Left colon (tissue), 2 donors: ENCODE measurements at regions not wholly inside any gene's neighbourhood (a gene's known extent, or its start where the extent isn't known, plus 50 kb on each side); places are given as distances from the start of the nearest gene placed in this dataset.

Source experiments
- ATAC-seq: fragments of 200-7000 bp; cut with Tn5 transposase; one replicate; pipeline ENCODE4 v1.9.1; 2020; ENCODE audit warnings: mild to moderate bottlenecking, moderate library complexity
- DNase-seq, 2 donors: peaks; one replicate each; pipeline ENCODE4 v3.0.0-alpha.2; 2020
- intact Hi-C, 2 donors: fragments of 100-400 bp; cut with DNase I in 1 of 2; cut with micrococcal nuclease in 1 of 2; formaldehyde crosslinking; loops; one replicate each; pipeline versions ENCODE4 v1.11.2 to v1.14.0; 2022; cut with DNase I, micrococcal nuclease
- donor health status: DM: no; HTN: no; CAD: no.
- donor health status: DM: yes; HTN: yes; CAD: no.

- ATAC-seq = no peak
- intact Hi-C loops = no loop called here
- DNase-seq = no peak
Observed at GRCh38 chr14:32012571-32012970, 64.5 kb upstream of the ARHGAP5 start.

- DNase-seq (no peak), ATAC-seq (no peak)
- intact Hi-C loops = no loop called here
Observed at GRCh38 chr14:32013083-32013482, 64.0 kb upstream of the ARHGAP5 start.

- intact Hi-C loops = no loop called here
- no peak for ATAC-seq
- no peak for DNase-seq
Observed at GRCh38 chr14:32014057-32014456, 63.0 kb upstream of the ARHGAP5 start.

GRCh38 chr14:32014498-32014897 is 62.6 kb upstream of the ARHGAP5 start:
- intact Hi-C loops = no loop called here
- ATAC-seq (no peak), DNase-seq (no peak)

- no peak for DNase-seq
- no peak for ATAC-seq
- intact Hi-C loops = no loop called here
Observed at GRCh38 chr14:32015166-32015565, 61.9 kb upstream of the ARHGAP5 start.

GRCh38 chr14:32017587-32017986 is 59.5 kb upstream of the ARHGAP5 start:
- DNase-seq (no peak), ATAC-seq (no peak)
- intact Hi-C loops = no loop called here

GRCh38 chr14:32018391-32019092 is 58.6 kb upstream of the ARHGAP5 start:
- no peak for DNase-seq
- intact Hi-C loops = no loop called here
- ATAC-seq = no peak

GRCh38 chr14:32019276-32019675 is 57.8 kb upstream of the ARHGAP5 start:
- no peak for DNase-seq
- intact Hi-C loops = no loop called here
- ATAC-seq = no peak

GRCh38 chr14:32020882-32021281 is 56.2 kb upstream of the ARHGAP5 start:
- DNase-seq (no peak), ATAC-seq (no peak)
- intact Hi-C loops = no loop called here

GRCh38 chr14:32021341-32021740 is 55.8 kb upstream of the ARHGAP5 start:
- DNase-seq (no peak), ATAC-seq (no peak)
- intact Hi-C loops = no loop called here

GRCh38 chr14:32022525-32022924 is 54.6 kb upstream of the ARHGAP5 start:
- intact Hi-C loops = no loop called here
- DNase-seq (no peak), ATAC-seq (no peak)

- no peak for ATAC-seq
- intact Hi-C loops = no loop called here
- no peak for DNase-seq
Observed at GRCh38 chr14:32022938-32023466, 54.1 kb upstream of the ARHGAP5 start.

GRCh38 chr14:32023540-32023939 is 53.6 kb upstream of the ARHGAP5 start:
- ATAC-seq (no peak), DNase-seq (no peak)
- intact Hi-C loops = no loop called here

- DNase-seq = no peak
- intact Hi-C loops = no loop called here
- ATAC-seq = no peak
Observed at GRCh38 chr14:32027255-32027939, 49.7 kb upstream of the ARHGAP5 start.
